ENCODE measurements at regions not wholly inside any gene's neighbourhood (a gene's known extent, or its start where the extent isn't known, plus 50 kb on each side); places are given as distances from the start of the nearest gene placed in this dataset.
A peak's percentile ranks its signal among the peaks of the same experiment; 100 is the strongest.

DNA sequence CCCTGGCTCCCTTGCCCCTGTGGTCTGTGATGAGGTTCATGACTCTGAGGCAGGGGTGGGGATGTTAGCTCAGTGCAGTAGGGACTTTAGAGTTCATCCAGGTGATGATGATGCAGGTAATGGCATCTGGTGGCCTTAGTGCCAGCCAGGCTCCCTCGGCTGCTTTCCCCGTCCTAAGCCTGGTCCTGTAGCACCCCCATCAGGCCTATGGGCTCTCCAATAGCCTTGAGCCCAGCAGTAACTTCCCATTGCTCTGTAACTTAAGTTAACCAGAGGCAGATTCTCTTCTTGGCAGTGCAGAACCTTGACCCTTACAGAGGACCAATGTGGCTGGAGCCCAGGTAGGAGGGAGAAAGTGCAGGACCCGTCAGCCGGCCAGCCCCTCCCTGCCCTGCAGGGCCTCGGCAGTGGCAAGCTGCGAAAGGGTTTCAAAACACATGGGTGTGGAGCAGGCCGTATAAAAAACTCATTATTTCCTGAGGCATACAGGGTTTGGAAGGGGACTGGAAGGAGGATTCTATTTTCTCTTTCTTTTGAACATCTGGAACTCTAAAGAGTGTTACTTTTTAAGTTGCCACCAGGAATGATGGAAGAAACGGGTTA, 406.9 kb downstream of the CDH26 start:
- WGBS, 2 experiments (ENCODE audit: extremely low coverage in 1 of 2, insufficient coverage in 1 of 2, insufficient read length in 1 of 2, insufficient replicate concordance in 2 of 2, low coverage in 1 of 2, low lambda C conversion rate in 2 of 2, missing lambda C conversion rate in 1 of 2), result 81% methylated on average over 8 of the region's 8 CpGs; no CpG with 5 or more reads in 1 of the 2 experiments
- CTCF ChIA-PET (ENCODE audit: partially characterized antibody), result no interaction called here

More for the DNA sequence above, 406.9 kb downstream of the CDH26 start:
- FAIRE-seq (no peak), DNase-seq (ENCODE audit: low read depth in 1 of 2, low spot score in 2 of 2) (peak; percentile 29 to 58)
- H3K18ac ChIP-seq (ENCODE audit: extremely low read depth, low read length), result no peak overlapping the region
- peaks cover 0 to 1% of the 10 kb centered on the region in 2 experiments for H4K20me1 ChIP-seq (replicated peaks in 1 of 2; ENCODE audit: control insufficient read depth in 1 of 2, insufficient read depth in 2 of 2, low read length in 2 of 2)
- H4K5ac ChIP-seq (ENCODE audit: insufficient read length, low read depth, low read length), result no peak overlapping the region
- H3K79me2 ChIP-seq (ENCODE audit: control insufficient read depth in 1 of 2, insufficient read depth in 2 of 2, low read length in 2 of 2), result no peaks in the 10 kb centered on the region
- H3K4me3 ChIP-seq (ENCODE audit: extremely low read depth in 1 of 4, insufficient read depth in 2 of 4, low read depth in 3 of 4, low read length in 4 of 4), result no peak overlapping the region
- H3K27me3 ChIP-seq (replicated peaks in 1 of 4; ENCODE audit: control insufficient read depth in 3 of 4, extremely low read depth in 1 of 4, insufficient read depth in 3 of 4, low read length in 3 of 4), result no peaks in the 10 kb centered on the region
- H2BK120ac ChIP-seq (replicated peaks; ENCODE audit: low read depth, low read length), result no peak overlapping the region
- H2BK20ac ChIP-seq (ENCODE audit: low read length), result no peak overlapping the region
- no peaks in the 10 kb centered on the region for H3K36me3 ChIP-seq (ENCODE audit: control insufficient read depth in 2 of 4, insufficient read depth in 4 of 4, low read length in 3 of 4)
- no peak overlapping the region for H2BK12ac ChIP-seq (ENCODE audit: low read depth, low read length)
- H3K9me3 ChIP-seq (ENCODE audit: insufficient read depth in 2 of 2, low read depth in 1 of 2, low read length in 1 of 2), result no peaks in the 10 kb centered on the region
- H2BK5ac ChIP-seq (ENCODE audit: low read depth, low read length), result no peak overlapping the region
- H3K4me1 ChIP-seq (replicated peaks in 1 of 4; ENCODE audit: control insufficient read depth in 3 of 4, insufficient read depth in 4 of 4, low read length in 3 of 4), result no peaks in the 10 kb centered on the region
- H3K23ac ChIP-seq (ENCODE audit: insufficient read length), result no peak overlapping the region
- H3K27ac ChIP-seq (ENCODE audit: low read depth, low read length), result no peak overlapping the region
- no peak overlapping the region for H3K14ac ChIP-seq (ENCODE audit: insufficient read length)
- H2AK5ac ChIP-seq (ENCODE audit: low read depth, low read length), result no peak overlapping the region
- H4K91ac ChIP-seq (replicated peaks; ENCODE audit: insufficient read length, low read length), result no peak overlapping the region
- H3K56ac ChIP-seq (replicated peaks; ENCODE audit: insufficient read length, low read depth, low read length), result no peak overlapping the region
- H2BK15ac ChIP-seq (ENCODE audit: low read length), result no peak overlapping the region
- H4K8ac ChIP-seq (ENCODE audit: extremely low read depth, insufficient read depth, low read length), result no peak overlapping the region
- no peak overlapping the region for H3K4ac ChIP-seq (replicated peaks; ENCODE audit: insufficient read length, low read depth, low read length)
- POLR2A ChIA-PET (ENCODE audit: partially characterized antibody), result no interaction called here
- H3K9ac ChIP-seq (replicated peaks in 1 of 4; ENCODE audit: extremely low read depth in 1 of 4, low read depth in 3 of 4, low read length in 3 of 4), result no peak overlapping the region
- H3K23me2 ChIP-seq (ENCODE audit: low read depth, low read length), result no peaks in the 10 kb centered on the region
- no peak overlapping the region for H3K4me2 ChIP-seq (ENCODE audit: insufficient read depth in 1 of 2, low read depth in 2 of 2, low read length in 2 of 2)
- H2AFZ ChIP-seq (ENCODE audit: low read length), result no peak overlapping the region
- no peak for TF ChIP-seq SRF (IDR thresholded peaks at IDR 0.05; ENCODE audit: low read depth, low read length)
- TF ChIP-seq RAD21 (IDR thresholded peaks at IDR 0.05 in 1 of 2, conservative IDR thresholded peaks at IDR 0.05 in 1 of 2; ENCODE audit: low read depth in 2 of 2, low read length in 2 of 2), result peak; percentile 92 to 94
- TF ChIP-seq CTCF (IDR thresholded peaks at IDR 0.05; ENCODE audit: control extremely low read depth in 1 of 3, insufficient read depth in 1 of 3, low read depth in 1 of 3, low read length in 3 of 3), result peak; percentile 71 to 82 (median 77)
- H3K79me1 ChIP-seq (ENCODE audit: low read depth, low read length), result no peaks in the 10 kb centered on the region

Measured in H1 (cell line).